Smooth muscle cell (in vitro differentiated cells): ENCODE measurements at regions not wholly inside any gene's neighbourhood (a gene's known extent, or its start where the extent isn't known, plus 50 kb on each side); places are given as distances from the start of the nearest gene placed in this dataset.

ENCODE experiments used
- DNase-seq: peaks from one replicate; lab custom pipeline; 2025; ENCODE audit not compliant: unreplicated experiment; lab: John Stamatoyannopoulos, UW
- H2AFZ ChIP-seq: fragments of 200-600 bp; sonication (generic); 2 replicates; pipeline ENCODE4 v1.6.0; 2016; ENCODE audit warnings: antibody characterized with exemption, low read depth, mild to moderate bottlenecking
- H3F3A ChIP-seq: fragments of 200-600 bp; sonication (generic); 2 replicates; pipeline ENCODE4 v1.6.0; 2017; ENCODE audit warnings: antibody characterized with exemption, low read depth
- H3K27ac ChIP-seq: fragments of 200-600 bp; sonication (generic); 2 replicates; pipeline ENCODE4 v1.5.1; 2016; ENCODE audit warnings: low read depth, mild to moderate bottlenecking
- H3K27me3 ChIP-seq: fragments of 200-600 bp; sonication (generic); 2 replicates; pipeline ENCODE4 v1.6.1; 2016; ENCODE audit warnings: low read depth, mild to moderate bottlenecking
- H3K36me3 ChIP-seq: fragments of 200-600 bp; sonication (generic); 2 replicates; pipeline ENCODE4 v1.5.1; 2016; ENCODE audit warnings: low read depth
- H3K4me1 ChIP-seq: fragments of 200-600 bp; sonication (generic); 2 replicates; pipeline ENCODE4 v1.5.1; 2016; ENCODE audit warnings: low read depth
- H3K4me2 ChIP-seq: fragments of 200-600 bp; sonication (generic); 2 replicates; pipeline ENCODE4 v1.6.0; 2016; ENCODE audit warnings: mild to moderate bottlenecking
- H3K4me3 ChIP-seq: fragments of 200-600 bp; sonication (generic); 2 replicates; pipeline ENCODE4 v1.5.1; 2016; ENCODE audit warnings: mild to moderate bottlenecking
- H3K79me2 ChIP-seq: fragments of 200-600 bp; sonication (generic); 2 replicates; pipeline ENCODE4 v1.6.0; 2016; ENCODE audit warnings: low read depth, mild to moderate bottlenecking
- H3K9ac ChIP-seq: fragments of 200-600 bp; sonication (generic); 2 replicates; pipeline ENCODE4 v1.6.0; 2016; ENCODE audit warnings: low read depth
- H3K9me3 ChIP-seq: fragments of 200-600 bp; sonication (generic); replicated peaks from 2 replicates; pipeline ENCODE4 v1.5.1; 2016; ENCODE audit warnings: low read depth
- H4K20me1 ChIP-seq: fragments of 200-600 bp; sonication (generic); 2 replicates; pipeline ENCODE4 v1.6.0; 2016; ENCODE audit warnings: low read depth
- WGBS: methylation state at CpG from one replicate; pipeline ENCODE4 v1.1.7; 2016; ENCODE audit warnings: low lambda C conversion rate; 5-methylcytosine and 5-hydroxymethylcytosine counted together
- TF ChIP-seq, protein P1 (sequence below): fragments of 200-600 bp; sonication (generic); IDR thresholded peaks from 2 replicates; pipeline ENCODE4 v1.5.1; 2017; ENCODE audit warnings: borderline replicate concordance, mild to moderate bottlenecking, antibody characterized with exemption; ENCODE audit not compliant: insufficient read depth, poor library complexity, severe bottlenecking

GRCh38 chr3:90032980-90033641, 925.7 kb downstream of the EPHA3 start:
- H3K27me3 ChIP-seq, result peaks cover 4% of the 10 kb centered on the region
- H3K4me1 ChIP-seq, result peaks cover 5% of the 10 kb centered on the region
- H3K9ac ChIP-seq, result no peak overlapping the region
- peak overlapping the region; percentile 53 for H2AFZ ChIP-seq
- DNase-seq, result no peak
- no peak overlapping the region for H3K4me3 ChIP-seq
- H3K79me2 ChIP-seq, result no peaks in the 10 kb centered on the region
- TF ChIP-seq, protein P1, sequence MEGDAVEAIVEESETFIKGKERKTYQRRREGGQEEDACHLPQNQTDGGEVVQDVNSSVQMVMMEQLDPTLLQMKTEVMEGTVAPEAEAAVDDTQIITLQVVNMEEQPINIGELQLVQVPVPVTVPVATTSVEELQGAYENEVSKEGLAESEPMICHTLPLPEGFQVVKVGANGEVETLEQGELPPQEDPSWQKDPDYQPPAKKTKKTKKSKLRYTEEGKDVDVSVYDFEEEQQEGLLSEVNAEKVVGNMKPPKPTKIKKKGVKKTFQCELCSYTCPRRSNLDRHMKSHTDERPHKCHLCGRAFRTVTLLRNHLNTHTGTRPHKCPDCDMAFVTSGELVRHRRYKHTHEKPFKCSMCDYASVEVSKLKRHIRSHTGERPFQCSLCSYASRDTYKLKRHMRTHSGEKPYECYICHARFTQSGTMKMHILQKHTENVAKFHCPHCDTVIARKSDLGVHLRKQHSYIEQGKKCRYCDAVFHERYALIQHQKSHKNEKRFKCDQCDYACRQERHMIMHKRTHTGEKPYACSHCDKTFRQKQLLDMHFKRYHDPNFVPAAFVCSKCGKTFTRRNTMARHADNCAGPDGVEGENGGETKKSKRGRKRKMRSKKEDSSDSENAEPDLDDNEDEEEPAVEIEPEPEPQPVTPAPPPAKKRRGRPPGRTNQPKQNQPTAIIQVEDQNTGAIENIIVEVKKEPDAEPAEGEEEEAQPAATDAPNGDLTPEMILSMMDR, result no peak
- no peaks in the 10 kb centered on the region for H3K36me3 ChIP-seq
- WGBS, result 36% methylated on average over 6 of the region's 6 CpGs
- H4K20me1 ChIP-seq, result no peaks in the 10 kb centered on the region
- H3K4me2 ChIP-seq, result no peak overlapping the region
- no peaks in the 10 kb centered on the region for H3K9me3 ChIP-seq
- H3F3A ChIP-seq, result no peaks in the 10 kb centered on the region
- no peak overlapping the region for H3K27ac ChIP-seq

GRCh38 chr3:90034038-90034437, 926.6 kb downstream of the EPHA3 start:
- Histone ChIP-seq H3K4me3 (no peak overlapping the region), H3K9ac (no peak overlapping the region), H4K20me1 (no peaks in the 10 kb centered on the region), H3K9me3 (no peaks in the 10 kb centered on the region), H3F3A (no peaks in the 10 kb centered on the region), H3K4me1 (peaks cover 5% of the 10 kb centered on the region), H3K79me2 (no peaks in the 10 kb centered on the region), H3K27ac (no peak overlapping the region), H3K4me2 (no peak overlapping the region), H3K36me3 (no peaks in the 10 kb centered on the region), H2AFZ (no peak overlapping the region), H3K27me3 (peaks cover 4% of the 10 kb centered on the region)
- no peak for DNase-seq
- TF ChIP-seq, protein P1, result no peak
- WGBS, result 95% methylated on average over 2 of the region's 2 CpGs

GRCh38 chr3:90035643-90036042, 928.2 kb downstream of the EPHA3 start:
- H3K4me3 ChIP-seq, result no peak overlapping the region
- H3F3A ChIP-seq, result no peaks in the 10 kb centered on the region
- no peak overlapping the region for H3K9ac ChIP-seq
- H3K4me2 ChIP-seq, result no peak overlapping the region
- no peaks in the 10 kb centered on the region for H3K79me2 ChIP-seq
- no peak overlapping the region for H3K27ac ChIP-seq
- no peak for DNase-seq
- no peaks in the 10 kb centered on the region for H3K9me3 ChIP-seq
- no peaks in the 10 kb centered on the region for H4K20me1 ChIP-seq
- peak overlapping the region; percentile 43 for H2AFZ ChIP-seq
- peaks cover 5% of the 10 kb centered on the region for H3K4me1 ChIP-seq
- TF ChIP-seq, protein P1, result no peak
- 7% methylated on average over 1 of the region's 1 CpG for WGBS
- H3K36me3 ChIP-seq, result no peaks in the 10 kb centered on the region
- peaks cover 4% of the 10 kb centered on the region for H3K27me3 ChIP-seq

DNA sequence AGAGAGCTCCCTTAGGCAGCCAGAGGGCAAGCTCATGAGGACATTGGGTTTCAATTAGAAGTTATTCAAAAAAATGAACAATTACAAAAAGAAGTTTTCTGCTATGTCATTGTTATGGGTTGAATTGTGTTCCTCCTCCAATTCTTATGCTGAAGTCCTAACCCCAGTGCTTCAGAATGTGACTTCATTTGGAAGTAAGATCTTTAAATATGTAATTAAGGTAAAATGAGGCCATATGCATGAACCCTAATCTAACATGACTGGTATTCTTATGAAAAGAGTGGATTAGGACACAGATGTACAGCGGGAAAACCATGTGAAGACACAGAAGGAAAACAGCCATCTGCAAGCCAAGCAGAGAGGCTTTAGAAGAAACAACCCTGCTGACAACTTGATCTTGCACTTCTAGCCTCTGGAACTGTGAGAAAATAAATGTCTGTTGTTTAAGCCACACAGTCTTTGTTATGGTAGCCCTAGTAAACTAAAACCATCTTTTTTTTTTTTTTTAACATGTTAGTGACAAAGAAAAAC, 929.6 kb downstream of the EPHA3 start:
- no peak overlapping the region for H3K27ac ChIP-seq
- 10% methylated on average over 1 of the region's 1 CpG for WGBS
- TF ChIP-seq, protein P1, result no peak
- H3K36me3 ChIP-seq, result no peaks in the 10 kb centered on the region
- no peaks in the 10 kb centered on the region for H4K20me1 ChIP-seq
- peaks cover 4% of the 10 kb centered on the region for H3K27me3 ChIP-seq
- no peaks in the 10 kb centered on the region for H3K79me2 ChIP-seq
- no peak overlapping the region for H3K9ac ChIP-seq
- peaks cover 5% of the 10 kb centered on the region for H3K4me1 ChIP-seq
- no peak overlapping the region for H3K4me2 ChIP-seq
- peak overlapping the region; percentile 38 for H2AFZ ChIP-seq
- no peaks in the 10 kb centered on the region for H3F3A ChIP-seq
- no peaks in the 10 kb centered on the region for H3K9me3 ChIP-seq
- no peak for DNase-seq
- H3K4me3 ChIP-seq, result no peak overlapping the region
